ENCODE measurements at regions not wholly inside any gene's neighbourhood (a gene's known extent, or its start where the extent isn't known, plus 50 kb on each side); places are given as distances from the start of the nearest gene placed in this dataset.
"Not testable (repeated sequence)": the region's sequence is repeated elsewhere in the genome, so short reads cannot be mapped to it uniquely, and the experiment has no call there.

DNA sequence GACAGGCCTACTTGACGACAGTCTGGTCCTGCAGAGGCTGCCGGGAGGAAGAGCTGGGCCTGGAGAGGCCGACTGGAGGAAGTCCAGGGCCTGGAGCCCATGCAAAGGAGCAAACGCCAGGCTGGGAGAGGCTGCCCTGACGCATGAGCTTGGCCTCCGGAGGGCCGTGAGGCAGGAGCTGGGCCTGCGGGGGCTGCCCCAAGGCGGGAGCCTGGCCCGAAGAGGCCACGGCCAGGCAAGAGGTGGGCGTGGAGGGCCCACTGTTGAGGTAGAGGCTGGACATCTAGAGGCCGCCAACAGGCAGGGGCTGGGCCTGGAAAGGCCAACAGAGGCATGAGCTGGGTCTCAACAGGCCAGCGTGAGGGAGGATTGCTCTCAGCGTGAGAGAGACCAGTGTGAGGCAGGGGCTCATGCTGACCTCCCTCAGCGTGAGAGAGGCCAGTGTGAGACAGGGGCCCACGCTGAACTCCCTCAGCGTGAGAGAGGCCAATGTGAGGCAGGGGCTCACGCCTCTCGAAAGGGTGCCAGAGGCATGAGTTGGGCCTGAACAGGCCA lies 320.6 kb downstream of the ZNF479 start:
- not testable (repeated sequence) for H3K4me1 Mint-ChIP-seq; H3K27ac Mint-ChIP-seq; H3K36me3 Mint-ChIP-seq; H3K4me3 Mint-ChIP-seq; DNase-seq; H3K27me3 Mint-ChIP-seq; ATAC-seq (ENCODE audit: low read depth in 2 of 2)
- H3K9me3 Mint-ChIP-seq: peaks cover 0 to 12% (median 4%) of the 10 kb centered on the region in 7 donors

DNA sequence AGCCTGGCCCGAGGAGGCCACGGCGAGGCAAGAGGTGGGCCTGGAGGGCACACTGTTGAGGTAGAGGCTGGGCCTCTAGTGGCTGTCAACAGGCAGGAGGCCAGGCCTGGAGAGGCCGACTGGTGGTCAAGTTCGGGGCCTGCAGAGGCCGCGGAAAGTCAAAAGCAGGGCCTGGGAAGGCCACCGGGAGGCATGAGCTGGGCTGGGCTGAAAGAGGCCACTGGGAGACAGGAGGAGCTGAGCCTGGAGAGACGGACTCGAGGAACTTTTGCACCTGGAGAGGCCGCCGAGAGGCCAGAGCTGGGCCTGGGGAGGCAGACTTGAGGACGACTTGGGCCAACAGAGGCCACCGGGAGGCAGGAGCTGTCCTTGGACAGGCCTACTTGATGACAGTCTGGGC lies 321.2 kb downstream of the ZNF479 start:
- no peak overlapping the region for H3K27ac Mint-ChIP-seq
- ATAC-seq (ENCODE audit: low read depth in 2 of 2) (no peak), DNase-seq (no peak)
- no peak overlapping the region for H3K4me3 Mint-ChIP-seq
- H3K9me3 Mint-ChIP-seq: peaks cover 0 to 12% (median 4%) of the 10 kb centered on the region in 7 donors
- no peaks in the 10 kb centered on the region for H3K27me3 Mint-ChIP-seq
- H3K4me1 Mint-ChIP-seq: no peaks in the 10 kb centered on the region
- H3K36me3 Mint-ChIP-seq: no peaks in the 10 kb centered on the region

- Mint-ChIP-seq H3K27ac (no peak overlapping the region), H3K36me3 (no peaks in the 10 kb centered on the region), H3K4me1 (no peaks in the 10 kb centered on the region), H3K27me3 (no peaks in the 10 kb centered on the region), H3K9me3 (peaks cover 0 to 12% (median 4%) of the 10 kb centered on the region in 7 donors), H3K4me3 (no peak overlapping the region)
- ATAC-seq (ENCODE audit: low read depth in 2 of 2): no peak
- no peak for DNase-seq
These were observed 321.8 kb downstream of the ZNF479 start for GRCh38 chr7:56810466-56810865.

DNA sequence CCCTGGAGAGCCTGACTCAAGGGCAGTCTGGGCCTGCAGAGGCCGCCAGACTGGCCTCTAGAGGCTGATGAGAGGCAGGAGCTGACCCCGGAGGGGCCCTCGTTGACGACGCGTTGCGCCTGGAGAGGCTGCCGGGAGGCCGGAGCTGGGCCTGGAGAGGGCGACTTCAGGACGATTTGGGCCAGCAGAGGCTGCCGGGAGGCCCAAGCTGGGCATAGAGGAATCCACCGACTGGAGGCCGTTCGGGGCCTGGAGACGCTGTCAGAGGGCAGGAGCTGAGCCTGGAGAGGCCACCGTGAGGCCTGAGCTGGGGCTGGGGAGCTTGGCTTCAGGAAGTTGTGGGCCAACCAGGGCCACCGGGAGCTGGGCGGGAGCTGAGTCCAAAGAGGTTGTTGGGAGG lies 322.5 kb downstream of the ZNF479 start:
- H3K27me3 Mint-ChIP-seq; H3K4me3 Mint-ChIP-seq; H3K27ac Mint-ChIP-seq; ATAC-seq (ENCODE audit: low read depth in 2 of 2); H3K4me1 Mint-ChIP-seq; DNase-seq; H3K36me3 Mint-ChIP-seq: not testable (repeated sequence)
- peaks cover 0 to 12% (median 4%) of the 10 kb centered on the region in 7 donors for H3K9me3 Mint-ChIP-seq

DNA sequence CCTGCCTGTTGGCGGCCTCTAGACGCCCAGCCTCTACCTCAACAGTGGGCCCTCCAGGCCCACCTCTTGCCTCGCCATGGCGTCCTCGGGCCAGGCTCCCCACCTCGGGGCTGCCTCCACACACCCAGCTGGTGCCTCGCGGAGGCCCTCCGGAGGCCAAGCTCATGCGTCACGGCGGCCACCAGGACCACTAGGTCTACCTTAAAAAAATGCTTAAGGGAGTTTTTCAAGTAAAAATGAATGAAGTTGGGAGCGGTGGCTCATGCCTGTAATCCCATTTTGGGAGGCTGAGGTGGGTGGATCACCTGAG lies 327.5 kb downstream of the ZNF479 start:
- DNase-seq; H3K9me3 Mint-ChIP-seq; H3K27me3 Mint-ChIP-seq; H3K4me1 Mint-ChIP-seq; H3K4me3 Mint-ChIP-seq; ATAC-seq (ENCODE audit: low read depth in 2 of 2); H3K27ac Mint-ChIP-seq; H3K36me3 Mint-ChIP-seq: not testable (repeated sequence)

- not testable (repeated sequence) for H3K36me3 Mint-ChIP-seq; H3K4me3 Mint-ChIP-seq; H3K27me3 Mint-ChIP-seq; H3K4me1 Mint-ChIP-seq; H3K9me3 Mint-ChIP-seq; DNase-seq; ATAC-seq (ENCODE audit: low read depth in 2 of 2); H3K27ac Mint-ChIP-seq
These were observed 328.1 kb downstream of the ZNF479 start for GRCh38 chr7:56803965-56804754.

GRCh38 chr7:56803336-56803735 lies 328.9 kb downstream of the ZNF479 start:
- peak overlapping the region in 1 of 8 donors; percentile 52 for H3K4me3 Mint-ChIP-seq
- not testable (repeated sequence) for H3K9me3 Mint-ChIP-seq; H3K4me1 Mint-ChIP-seq; H3K27me3 Mint-ChIP-seq; H3K36me3 Mint-ChIP-seq; DNase-seq; H3K27ac Mint-ChIP-seq; ATAC-seq (ENCODE audit: low read depth in 2 of 2)

- not testable (repeated sequence) for H3K9me3 Mint-ChIP-seq; H3K4me1 Mint-ChIP-seq; H3K36me3 Mint-ChIP-seq; H3K27me3 Mint-ChIP-seq; DNase-seq; H3K27ac Mint-ChIP-seq; ATAC-seq (ENCODE audit: low read depth in 2 of 2); H3K4me3 Mint-ChIP-seq
These were observed 330.0 kb downstream of the ZNF479 start for GRCh38 chr7:56802191-56802590.

DNA sequence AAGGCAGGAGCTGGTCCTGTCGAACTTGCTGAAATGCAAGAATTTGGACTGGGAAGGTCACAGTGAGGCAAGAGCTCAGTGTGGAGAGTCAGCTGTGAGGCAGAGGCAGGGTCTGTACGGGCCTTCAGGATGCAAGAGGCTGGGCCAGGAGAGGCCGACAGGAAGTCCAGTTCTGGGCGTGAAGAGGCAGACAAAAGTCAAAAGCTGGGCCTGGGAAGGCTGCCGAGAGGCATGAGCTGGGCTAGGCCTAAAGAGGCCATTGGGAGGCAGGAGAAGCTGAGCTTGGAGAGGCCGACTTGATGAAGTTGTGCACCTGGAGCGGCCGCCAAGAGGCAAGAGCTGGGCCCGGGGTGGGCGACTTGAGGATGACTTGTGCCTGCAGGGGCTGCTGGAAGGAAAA lies 330.5 kb downstream of the ZNF479 start:
- H3K27me3 Mint-ChIP-seq; H3K4me3 Mint-ChIP-seq; H3K4me1 Mint-ChIP-seq; H3K27ac Mint-ChIP-seq; ATAC-seq (ENCODE audit: low read depth in 2 of 2); H3K36me3 Mint-ChIP-seq; DNase-seq; H3K9me3 Mint-ChIP-seq: not testable (repeated sequence)

DNA sequence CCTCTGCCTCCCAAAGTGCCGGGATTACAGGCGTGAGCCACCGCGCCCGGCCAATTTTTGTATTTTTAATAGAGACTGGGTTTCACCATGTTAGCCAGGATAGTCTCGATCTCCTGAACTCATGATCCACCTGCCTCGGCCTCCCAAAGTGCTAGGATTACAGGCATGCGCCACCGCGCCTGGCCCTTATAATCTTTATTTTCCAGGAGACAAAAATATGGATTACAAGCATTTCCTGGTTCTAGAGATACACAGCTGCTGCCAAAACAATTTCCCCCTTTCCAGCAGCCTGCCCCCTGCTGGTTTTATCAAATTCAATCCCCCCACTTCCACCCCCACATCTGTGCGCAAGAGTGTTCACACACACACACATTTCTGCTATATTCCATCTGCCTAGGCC lies 333.4 kb downstream of the ZNF479 start:
- not testable (repeated sequence) for H3K27me3 Mint-ChIP-seq; ATAC-seq (ENCODE audit: low read depth in 2 of 2); H3K4me3 Mint-ChIP-seq; DNase-seq; H3K27ac Mint-ChIP-seq; H3K4me1 Mint-ChIP-seq; H3K36me3 Mint-ChIP-seq; H3K9me3 Mint-ChIP-seq

DNA sequence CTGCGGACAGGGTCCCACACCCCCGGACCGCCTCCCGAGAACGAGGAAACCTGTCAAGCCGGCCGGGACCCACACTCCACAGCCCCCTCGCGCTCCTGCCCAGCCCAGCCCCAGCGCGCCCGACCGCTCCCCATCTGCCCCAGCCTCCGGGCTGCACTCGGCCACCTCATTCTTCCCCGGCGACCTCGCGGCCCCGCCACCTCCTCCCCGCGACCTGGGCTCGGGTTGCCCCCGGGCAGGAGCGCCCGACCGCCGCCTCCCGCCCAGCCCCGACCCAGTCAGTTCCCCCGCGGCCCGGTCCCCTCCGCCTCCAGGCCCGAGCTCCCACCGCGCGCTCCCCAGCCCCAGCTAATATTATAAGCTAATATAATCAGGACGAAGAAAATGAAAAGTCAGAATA lies 344.8 kb downstream of the ZNF479 start:
- H3K36me3 Mint-ChIP-seq; H3K4me3 Mint-ChIP-seq; ATAC-seq (ENCODE audit: low read depth in 2 of 2); H3K27me3 Mint-ChIP-seq; H3K27ac Mint-ChIP-seq; H3K9me3 Mint-ChIP-seq; H3K4me1 Mint-ChIP-seq; DNase-seq: not testable (repeated sequence)
